Suprapubic skin (tissue), 4 donors: ENCODE measurements at regions not wholly inside any gene's neighbourhood (a gene's known extent, or its start where the extent isn't known, plus 50 kb on each side); places are given as distances from the start of the nearest gene placed in this dataset.

Experiments
- CTCF ChIP-seq, 2 donors: fragments of 200-600 bp in 1 of 2; fragments of 450-650 bp in 1 of 2; sonication (generic) in 1 of 2; IDR thresholded peaks; one replicate each; pipeline ENCODE4 v1.5.1; 2016 to 2019; ENCODE audit warnings: antibody characterized with exemption in 2 of 2, mild to moderate bottlenecking in 1 of 2, moderate library complexity in 1 of 2
- POLR2A ChIP-seq, 2 donors: fragments of 450-650 bp; IDR thresholded peaks; one replicate each; pipeline ENCODE4 v1.6.1; 2017; ENCODE audit warnings: antibody characterized with exemption in 2 of 2, mild to moderate bottlenecking in 2 of 2, moderate library complexity in 2 of 2
- POLR2AphosphoS5 ChIP-seq, 3 donors: sonication (generic); formaldehyde crosslinking; IDR thresholded peaks; one replicate each; pipeline ENCODE4 v1.6.1; 2017; ENCODE audit warnings: antibody characterized with exemption in 3 of 3

GRCh38 chr6:40689185-40689584 is 102.0 kb upstream of the LRFN2 start:
- TF ChIP-seq POLR2A (IDR thresholded peaks at IDR 0.05) (no peak), POLR2AphosphoS5 (IDR thresholded peaks at IDR 0.05) (no peak), CTCF (IDR thresholded peaks at IDR 0.05) (no peak)
